K562 (cell line): ENCODE measurements at regions not wholly inside any gene's neighbourhood (a gene's known extent, or its start where the extent isn't known, plus 50 kb on each side); places are given as distances from the start of the nearest gene placed in this dataset.
A peak's percentile ranks its signal among the peaks of the same experiment; 100 is the strongest.

Experiments used
- ATAC-seq: fragments of 200-7000 bp; cut with Tn5 transposase; 3 replicates; pipeline ENCODE4 v1.9.1; 2020; ENCODE audit warnings: moderate library complexity
- BruUV-seq: library from RNA; stranded (reverse); fragments of 400-500 nt; replicated peaks from 2 replicates; lab custom pipeline; 2021; lab: Mats Ljungman, UMichigan
- CTCF ChIA-PET: fragments of 300-600 bp; formaldehyde crosslinking; extraction: SDS; loops from one replicate; lab custom pipeline; 2021; ENCODE audit warnings: low intra/inter-chr PET ratio; lab: Yijun Ruan, JAX
- POLR2A ChIA-PET: fragments of 300-600, 350-650 bp; sonication (Branson Sonifier 250); formaldehyde crosslinking; extraction: SDS; loops from one replicate; lab custom pipeline; 2021; ENCODE audit warnings: antibody characterized with exemption, inconsistent platforms; lab: Yijun Ruan, JAX
- DNase-seq, 4 experiments: peaks; one replicate each; pipeline versions ENCODE4 v3.0.0 to v3.0.0-alpha.2; 2011 to 2018; ENCODE audit warnings: low spot score in 3 of 4, mixed read lengths in 3 of 4; ENCODE audit errors: extremely low read depth in 1 of 4
- FAIRE-seq: peaks from 2 replicates; lab custom pipeline; 2011; peaks lifted over from hg19 to GRCh38; lab: Jason Lieb, UNC
- H2AFZ ChIP-seq: 2 replicates; pipeline ENCODE4 v1.6.0; 2011; ENCODE audit warnings: low read depth, low read length, control low read depth, inconsistent platforms
- H3K27ac ChIP-seq: fragments of 200-600 bp; 3 replicates; pipeline ENCODE4 v1.8.0; 2011; ENCODE audit warnings: low read depth, mild to moderate bottlenecking, control low read depth, inconsistent platforms, low read length, moderate library complexity, mixed read lengths; ENCODE audit errors: extremely low read depth
- H3K27me3 ChIP-seq, 2 experiments: fragments of 300-600 bp in 1 of 2; 2 replicates in 1 of 2; 3 replicates in 1 of 2; pipeline versions ENCODE4 v1.6.0 to v1.8.0; 2011; ENCODE audit warnings: inconsistent platforms in 2 of 2, low read length in 2 of 2, mild to moderate bottlenecking in 1 of 2, mixed read lengths in 1 of 2, moderate library complexity in 1 of 2; ENCODE audit not compliant: control insufficient read depth in 2 of 2, insufficient read depth in 2 of 2
- H3K36me3 ChIP-seq: fragments of 300-600 bp; 3 replicates; pipeline ENCODE4 v1.8.0; 2011; ENCODE audit warnings: mild to moderate bottlenecking, low read length, inconsistent platforms; ENCODE audit not compliant: control insufficient read depth, insufficient read depth
- H3K4me1 ChIP-seq, 2 experiments: fragments of 200-600 bp in 1 of 2; replicated peaks in 1 of 2; 2 replicates in 1 of 2; 3 replicates in 1 of 2; pipeline versions ENCODE4 v1.5.1 to v1.8.0; 2011; ENCODE audit warnings: inconsistent platforms in 2 of 2, low read length in 2 of 2, mild to moderate bottlenecking in 1 of 2, mixed read lengths in 1 of 2, moderate library complexity in 1 of 2; ENCODE audit not compliant: control insufficient read depth in 2 of 2, insufficient read depth in 2 of 2
- H3K4me2 ChIP-seq: 2 replicates; pipeline ENCODE4 v1.6.1; 2011; ENCODE audit warnings: low read length, control low read depth, inconsistent platforms, mixed read lengths; ENCODE audit not compliant: insufficient read depth
- H3K4me3 ChIP-seq: fragments of 200-600 bp; sonication (generic), shearing (Covaris generic); 2 replicates; pipeline ENCODE4 v1.5.1; 2016; ENCODE audit warnings: control low read depth, inconsistent platforms
- H3K79me2 ChIP-seq: fragments of 200-600 bp; 3 replicates; pipeline ENCODE4 v1.8.0; 2011; ENCODE audit warnings: low read length, inconsistent platforms; ENCODE audit not compliant: control insufficient read depth, insufficient read depth
- H3K9ac ChIP-seq, 2 experiments: 2 replicates each; pipeline versions ENCODE4 v1.6.0 to v1.6.1; 2011; ENCODE audit warnings: low read depth in 2 of 2, low read length in 2 of 2, control low read depth in 1 of 2, inconsistent platforms in 1 of 2, mild to moderate bottlenecking in 1 of 2, mixed read lengths in 1 of 2; ENCODE audit not compliant: insufficient read depth in 1 of 2
- H3K9me1 ChIP-seq: one replicate; pipeline ENCODE4 v1.6.0; 2011; ENCODE audit warnings: inconsistent platforms, mild to moderate bottlenecking, low read length, moderate library complexity; ENCODE audit not compliant: control insufficient read depth, insufficient read depth
- H3K9me3 ChIP-seq: replicated peaks from 2 replicates; pipeline ENCODE4 v1.5.1; 2011; ENCODE audit warnings: low read depth, low read length, inconsistent platforms; ENCODE audit not compliant: control insufficient read depth, insufficient read depth
- H4K20me1 ChIP-seq: replicated peaks from 2 replicates; pipeline ENCODE4 v1.6.1; 2011; ENCODE audit warnings: low read length, inconsistent platforms, mixed read lengths; ENCODE audit not compliant: control insufficient read depth, insufficient read depth
- CEBPB ChIP-seq: fragments of 450-650 bp; IDR thresholded peaks from 2 replicates; pipeline ENCODE4 v1.6.1; 2016; ENCODE audit warnings: missing genetic modification characterization, missing compliant biosample characterization
- HNRNPK ChIP-seq: fragments of 200-400 bp; formaldehyde crosslinking; IDR thresholded peaks from one replicate; pipeline ENCODE4 v1.6.1; 2018; ENCODE audit warnings: mild to moderate bottlenecking, low read depth, low read length; ENCODE audit not compliant: poor library complexity, severe bottlenecking
- KDM1A ChIP-seq, 2 experiments: fragments of 450-650 bp; IDR thresholded peaks; 2 replicates each; pipeline ENCODE4 v1.6.1; 2016; ENCODE audit warnings: mild to moderate bottlenecking in 2 of 2
- L3MBTL2 ChIP-seq: fragments of 450-650 bp; IDR thresholded peaks from 2 replicates; pipeline ENCODE4 v1.6.1; 2016; ENCODE audit warnings: mild to moderate bottlenecking, moderate library complexity
- RBM39 ChIP-seq: fragments of 200-400 bp; formaldehyde crosslinking; optimal IDR thresholded peaks from 2 replicates; pipeline ENCODE3; 2018; ENCODE audit warnings: low read depth, low read length
- ZFP30 ChIP-seq: fragments of 250-450 bp; sonication (Bioruptor Pico); IDR thresholded peaks from 2 replicates; pipeline ENCODE4 v1.8.0; 2022; ENCODE audit warnings: moderate library complexity, mild to moderate bottlenecking, inconsistent platforms, borderline replicate concordance
- ZNF316 ChIP-seq: fragments of 450-650 bp; IDR thresholded peaks from 2 replicates; pipeline ENCODE4 v1.6.1; 2016
- WGBS: fragments of 100-300 bp; shearing (Covaris generic); methylation state at CpG from one replicate; pipeline ENCODE4 v1.1.6; 2016; ENCODE audit warnings: low coverage, mixed read lengths; ENCODE audit not compliant: insufficient coverage; ENCODE audit errors: missing lambda C conversion rate; 5-methylcytosine and 5-hydroxymethylcytosine counted together
- in situ Hi-C: fragments of 300-500 bp; cut with MboI; formaldehyde crosslinking; loops from 4 replicates; pipeline ENCODE4 v1.15.0; 2018; ENCODE audit warnings: inconsistent platforms, mixed read lengths
- intact Hi-C: fragments of 100-400 bp; cut with micrococcal nuclease; formaldehyde crosslinking; loops from 2 replicates; pipeline ENCODE4 v1.14.2; 2022
- TF ChIP-seq, protein P1 (sequence below): fragments of 250-450 bp; sonication (Bioruptor Pico); IDR thresholded peaks from 2 replicates; pipeline ENCODE4 v1.5.0; 2022; ENCODE audit warnings: mild to moderate bottlenecking

DNA sequence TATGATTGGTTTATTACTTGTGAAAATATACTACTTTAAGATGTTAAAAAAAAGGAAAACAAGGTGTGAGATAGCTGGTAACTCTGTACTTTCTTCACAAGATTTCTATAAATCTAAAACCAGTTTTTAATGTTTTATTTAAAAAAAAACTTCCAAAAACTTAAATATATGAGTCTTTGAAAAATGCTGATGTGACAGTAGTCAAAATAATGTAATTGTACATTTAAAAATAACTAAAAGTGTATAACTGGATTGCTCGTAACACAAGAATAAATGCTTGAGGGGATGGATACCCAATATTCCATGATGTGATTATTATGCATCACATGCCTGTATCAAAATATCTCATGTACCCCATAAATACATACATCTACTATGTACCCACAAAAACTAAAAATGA lies 464.9 kb downstream of the NYAP2 start:
- DNase-seq (no peak), FAIRE-seq (no peak), ATAC-seq (no peak)
- no peak overlapping the region for H2AFZ ChIP-seq
- H3K36me3 ChIP-seq = no peaks in the 10 kb centered on the region
- no peak overlapping the region for H3K27ac ChIP-seq
- no peak for TF ChIP-seq CEBPB
- TF ChIP-seq ZFP30 (CRISPR knock-in tag) = no peak
- peak; percentile 68 for TF ChIP-seq ZNF316
- TF ChIP-seq, protein P1, sequence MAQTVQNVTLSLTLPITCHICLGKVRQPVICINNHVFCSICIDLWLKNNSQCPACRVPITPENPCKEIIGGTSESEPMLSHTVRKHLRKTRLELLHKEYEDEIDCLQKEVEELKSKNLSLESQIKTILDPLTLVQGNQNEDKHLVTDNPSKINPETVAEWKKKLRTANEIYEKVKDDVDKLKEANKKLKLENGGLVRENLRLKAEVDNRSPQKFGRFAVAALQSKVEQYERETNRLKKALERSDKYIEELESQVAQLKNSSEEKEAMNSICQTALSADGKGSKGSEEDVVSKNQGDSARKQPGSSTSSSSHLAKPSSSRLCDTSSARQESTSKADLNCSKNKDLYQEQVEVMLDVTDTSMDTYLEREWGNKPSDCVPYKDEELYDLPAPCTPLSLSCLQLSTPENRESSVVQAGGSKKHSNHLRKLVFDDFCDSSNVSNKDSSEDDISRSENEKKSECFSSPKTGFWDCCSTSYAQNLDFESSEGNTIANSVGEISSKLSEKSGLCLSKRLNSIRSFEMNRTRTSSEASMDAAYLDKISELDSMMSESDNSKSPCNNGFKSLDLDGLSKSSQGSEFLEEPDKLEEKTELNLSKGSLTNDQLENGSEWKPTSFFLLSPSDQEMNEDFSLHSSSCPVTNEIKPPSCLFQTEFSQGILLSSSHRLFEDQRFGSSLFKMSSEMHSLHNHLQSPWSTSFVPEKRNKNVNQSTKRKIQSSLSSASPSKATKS (CRISPR knock-in tag) = no peak
- TF ChIP-seq RBM39 = no peak
- no peaks in the 10 kb centered on the region for H3K9me1 ChIP-seq
- H3K4me3 ChIP-seq = no peak overlapping the region
- no peaks in the 10 kb centered on the region for H3K27me3 ChIP-seq
- in situ Hi-C loops (no loop called here), intact Hi-C loops (no loop called here)
- H3K79me2 ChIP-seq = no peaks in the 10 kb centered on the region
- H3K9me3 ChIP-seq = no peaks in the 10 kb centered on the region
- H4K20me1 ChIP-seq = no peaks in the 10 kb centered on the region
- CTCF ChIA-PET = no interaction called here
- 0% methylated on average over 1 of the region's 1 CpG for WGBS
- H3K4me2 ChIP-seq = no peak overlapping the region
- H3K4me1 ChIP-seq = no peaks in the 10 kb centered on the region
- POLR2A ChIA-PET = no interaction called here
- H3K9ac ChIP-seq = no peak overlapping the region
- BruUV-seq = no TSS peak

DNA sequence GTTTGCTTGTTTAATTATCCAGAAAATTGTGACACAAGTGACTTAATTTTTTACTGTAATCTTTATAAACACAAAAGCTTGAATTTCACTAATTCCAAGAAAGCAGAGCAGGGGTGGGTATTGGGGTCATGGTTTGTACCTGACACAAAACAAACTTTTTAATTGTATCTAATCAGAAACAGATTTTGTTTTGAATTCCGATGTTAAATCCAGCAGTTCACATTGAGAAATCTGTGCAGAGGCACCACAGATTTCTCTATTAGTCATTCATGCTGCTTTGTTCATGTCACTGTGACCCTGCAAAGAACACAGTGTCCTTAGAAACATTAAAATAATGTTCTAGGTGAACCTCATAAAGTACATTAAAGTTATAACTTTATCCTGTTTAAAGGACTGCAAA lies 443.4 kb downstream of the NYAP2 start:
- FAIRE-seq (no peak), DNase-seq (no peak), ATAC-seq (no peak)
- no peaks in the 10 kb centered on the region for H3K79me2 ChIP-seq
- CTCF ChIA-PET = no interaction called here
- H3K27ac ChIP-seq = no peak overlapping the region
- H2AFZ ChIP-seq = no peak overlapping the region
- H3K9ac ChIP-seq = no peak overlapping the region
- no TSS peak for BruUV-seq
- WGBS = 0% methylated on average over 1 of the region's 1 CpG
- POLR2A ChIA-PET = no interaction called here
- H3K27me3 ChIP-seq = no peaks in the 10 kb centered on the region
- intact Hi-C loops = no loop called here
- H3K4me3 ChIP-seq = no peak overlapping the region
- no peaks in the 10 kb centered on the region for H3K9me3 ChIP-seq
- no peaks in the 10 kb centered on the region for H3K4me1 ChIP-seq
- no peaks in the 10 kb centered on the region for H3K36me3 ChIP-seq
- H3K4me2 ChIP-seq = no peak overlapping the region
- H4K20me1 ChIP-seq = no peaks in the 10 kb centered on the region
- H3K9me1 ChIP-seq = no peaks in the 10 kb centered on the region
- in situ Hi-C loops = no loop called here
- TF ChIP-seq L3MBTL2 (no peak), KDM1A (IDR thresholded peaks at IDR 0.05) (no peak), HNRNPK (no peak)
- TF ChIP-seq, all 486 proteins: peak for 0
